Urothelium cell line (cell line): ENCODE measurements at regions not wholly inside any gene's neighbourhood (a gene's known extent, or its start where the extent isn't known, plus 50 kb on each side); places are given as distances from the start of the nearest gene placed in this dataset.
"Not testable (repeated sequence)": the region's sequence is repeated elsewhere in the genome, so short reads cannot be mapped to it uniquely, and the experiment has no call there.

Experiments
- DNase-seq: peaks from one replicate; pipeline ENCODE4 v3.0.0; 2011; ENCODE audit warnings: low spot score, mixed read lengths
- FAIRE-seq: peaks from 2 replicates; lab custom pipeline; 2011; peaks lifted over from hg19 to GRCh38; lab: Jason Lieb, UNC

DNA sequence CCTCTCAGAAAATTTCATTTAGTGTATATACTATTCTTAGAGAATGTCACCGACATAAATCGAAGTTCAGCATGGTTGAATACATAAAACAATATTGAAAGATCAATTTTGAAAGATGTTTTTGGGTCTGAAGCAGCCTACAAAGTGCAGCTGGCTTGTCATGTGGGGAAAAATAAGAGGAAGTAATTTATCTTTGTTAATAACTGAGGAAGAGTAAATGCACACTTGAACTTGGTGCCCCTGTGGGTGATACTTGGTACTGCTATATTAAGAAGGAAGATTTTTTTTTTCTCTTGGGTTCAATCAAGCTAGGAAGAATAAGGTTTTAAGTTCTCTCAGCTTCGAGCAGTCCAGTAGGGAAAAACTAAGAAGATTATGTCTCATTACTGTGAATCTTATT, 661.3 kb downstream of the RPL10L start:
- DNase-seq (no peak), FAIRE-seq (no peak)

GRCh38 chr14:45976001-45976400, 675.6 kb downstream of the RPL10L start:
- DNase-seq, result no peak
- FAIRE-seq, result no peak

- FAIRE-seq, result peak; percentile 68
Observed at GRCh38 chr14:45972416-45972815, 679.2 kb downstream of the RPL10L start.

GRCh38 chr14:45970621-45971020, 681.0 kb downstream of the RPL10L start:
- FAIRE-seq, result no peak
- DNase-seq, result no peak

More at GRCh38 chr14:45972416-45972815, 679.2 kb downstream of the RPL10L start:
- DNase-seq, result no peak

DNA sequence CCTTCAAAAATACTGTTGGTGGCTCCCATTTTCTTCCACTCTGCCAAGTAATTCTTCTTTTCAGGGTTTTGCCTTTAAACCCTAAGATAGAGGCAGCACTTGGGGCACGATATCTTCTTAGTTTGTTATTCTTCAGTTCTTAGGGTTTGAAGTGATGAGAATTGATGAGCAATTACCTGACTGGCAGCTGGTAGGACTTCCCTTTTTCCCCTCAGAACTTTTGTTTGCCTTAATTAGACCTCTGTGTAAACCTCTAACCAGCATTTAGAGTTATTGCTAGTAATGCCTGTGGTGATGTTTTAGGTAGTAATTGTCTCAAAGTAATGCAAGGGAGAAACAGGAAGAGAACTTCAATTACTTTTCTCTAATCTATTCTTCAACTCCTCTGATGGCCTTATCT, 683.5 kb downstream of the RPL10L start:
- FAIRE-seq (no peak), DNase-seq (no peak)

- DNase-seq, result no peak
- FAIRE-seq, result no peak
Observed at GRCh38 chr14:45949479-45949878, 696.5 kb upstream of the MIS18BP1 start.

DNA sequence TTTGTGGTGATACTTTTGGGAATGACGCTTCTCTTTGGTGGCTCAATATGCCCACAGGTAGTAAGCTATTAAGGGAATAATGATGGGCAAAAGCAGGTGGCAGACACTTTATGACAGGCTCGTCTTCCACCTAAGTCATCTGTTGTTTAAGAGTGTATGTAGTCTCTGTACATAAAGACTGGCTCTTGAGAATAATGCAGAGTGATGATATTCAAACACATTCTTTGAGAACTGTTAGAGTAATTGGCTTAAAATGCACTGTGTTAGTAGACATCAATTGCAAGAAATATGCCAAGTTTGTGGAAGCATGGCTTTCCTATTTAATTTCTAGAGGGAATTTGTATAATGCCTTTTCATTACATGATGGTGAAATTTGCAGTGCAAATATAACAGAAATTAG, 694.8 kb upstream of the MIS18BP1 start:
- DNase-seq (no peak), FAIRE-seq (no peak)

- no peak for DNase-seq
- FAIRE-seq, result no peak
Observed at GRCh38 chr14:45946251-45946650, 693.2 kb upstream of the MIS18BP1 start.

DNA sequence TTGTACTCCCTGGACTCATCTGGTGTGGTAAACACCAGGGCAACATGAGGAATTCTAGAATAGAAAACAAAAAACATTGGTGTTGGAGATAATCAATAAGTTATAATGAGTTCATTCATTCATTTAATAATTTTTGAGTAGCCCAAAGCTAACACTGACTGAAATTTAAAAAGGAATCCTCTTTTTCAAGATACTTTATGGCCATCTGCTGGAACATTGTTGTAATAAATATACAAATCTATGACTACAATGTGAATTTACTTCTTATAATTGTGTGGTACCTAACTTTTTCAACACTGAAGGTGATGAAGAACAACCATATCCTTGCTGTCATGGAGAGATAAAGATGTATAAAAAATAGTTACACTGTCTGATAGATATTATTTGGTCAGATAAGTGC, 687.3 kb upstream of the MIS18BP1 start:
- FAIRE-seq (no peak), DNase-seq (no peak)

DNA sequence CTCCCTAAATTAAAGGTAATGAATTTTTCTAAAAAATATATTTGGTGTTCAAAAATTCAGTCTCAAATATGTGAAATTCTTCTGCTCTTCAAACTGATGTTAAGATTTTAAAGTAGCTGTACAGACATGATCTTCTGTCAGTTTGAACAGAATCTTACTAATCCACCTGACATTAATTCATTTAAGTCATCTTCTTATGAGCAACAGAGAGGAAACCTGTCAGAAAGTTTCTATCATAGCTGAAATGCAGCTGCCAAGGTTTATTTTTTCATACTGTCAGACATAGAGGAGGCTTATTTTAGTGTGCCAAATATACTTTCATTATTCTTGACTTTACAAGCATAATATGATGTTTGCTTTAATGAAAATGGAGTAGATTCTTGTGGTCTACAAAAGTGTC, 686.6 kb upstream of the MIS18BP1 start:
- no peak for DNase-seq
- no peak for FAIRE-seq

DNA sequence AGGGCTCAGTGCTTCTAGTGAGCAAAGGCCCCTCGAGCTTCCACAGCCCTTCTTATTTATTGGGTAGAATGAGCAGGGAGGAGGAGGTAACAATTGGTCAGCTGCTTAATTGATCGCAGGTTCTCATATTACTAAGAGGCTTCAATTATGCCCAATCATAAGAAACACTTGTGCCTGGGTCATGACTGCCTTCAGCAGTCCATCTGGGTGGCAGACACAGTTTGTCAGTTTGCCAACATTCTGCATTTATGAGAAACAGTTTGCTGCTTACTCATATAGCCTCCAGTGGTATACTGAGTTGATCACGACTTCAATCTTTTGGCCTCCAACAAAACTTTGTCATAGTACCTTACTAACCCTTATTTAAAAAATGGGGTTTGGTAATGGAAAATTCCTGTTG, 667.0 kb upstream of the MIS18BP1 start:
- DNase-seq, FAIRE-seq: not testable (repeated sequence)

DNA sequence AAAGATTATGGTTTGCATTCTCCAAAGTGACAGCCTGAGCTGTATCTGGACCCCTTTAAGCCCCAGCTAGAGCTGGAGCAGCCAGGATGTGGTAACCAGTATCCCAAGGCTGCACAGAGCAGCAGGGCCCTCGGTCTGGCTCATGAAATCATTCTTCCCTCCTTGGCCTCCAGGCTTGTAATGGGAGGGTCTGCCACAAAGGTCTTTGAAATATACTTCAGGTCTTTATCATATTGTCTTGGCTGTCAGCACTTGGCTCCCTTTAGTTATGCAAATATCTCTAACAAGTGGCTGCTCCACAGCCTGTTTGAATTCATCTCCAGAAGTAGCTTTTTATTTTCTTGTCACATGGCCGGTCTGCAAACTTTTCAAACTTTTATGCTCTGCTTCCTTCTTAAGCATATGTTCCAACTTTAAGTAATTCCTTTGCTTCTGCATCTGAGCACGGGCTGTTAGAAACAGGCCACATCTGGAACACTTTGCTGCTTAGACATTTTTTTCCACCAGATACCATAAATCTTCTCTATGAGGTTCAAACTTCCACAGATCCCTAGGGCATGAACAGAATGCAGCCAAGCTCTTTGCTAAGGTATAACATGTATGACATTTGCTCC, 663.4 kb upstream of the MIS18BP1 start:
- DNase-seq, result no peak
- no peak for FAIRE-seq

DNA sequence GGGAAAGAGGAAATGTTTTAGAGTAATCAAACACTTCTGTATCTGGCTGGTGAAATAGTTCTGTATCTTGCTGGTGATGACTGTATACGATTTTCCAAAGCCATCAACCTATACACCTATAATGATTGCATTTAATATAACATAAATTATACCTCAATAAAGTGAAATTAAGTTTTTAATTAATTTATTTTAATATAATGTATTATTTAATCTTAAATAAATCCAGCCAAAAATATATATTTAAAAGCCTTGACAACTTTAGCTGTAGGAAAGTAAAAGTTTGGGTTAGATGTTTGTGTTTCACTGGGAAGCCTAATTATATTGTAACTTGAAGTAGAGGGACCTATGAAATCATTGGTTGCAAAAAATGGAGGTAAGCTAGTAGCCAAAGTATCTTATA, 654.8 kb upstream of the MIS18BP1 start:
- DNase-seq (no peak), FAIRE-seq (no peak)

GRCh38 chr14:45906257-45906656, 653.3 kb upstream of the MIS18BP1 start:
- DNase-seq (no peak), FAIRE-seq (no peak)

DNA sequence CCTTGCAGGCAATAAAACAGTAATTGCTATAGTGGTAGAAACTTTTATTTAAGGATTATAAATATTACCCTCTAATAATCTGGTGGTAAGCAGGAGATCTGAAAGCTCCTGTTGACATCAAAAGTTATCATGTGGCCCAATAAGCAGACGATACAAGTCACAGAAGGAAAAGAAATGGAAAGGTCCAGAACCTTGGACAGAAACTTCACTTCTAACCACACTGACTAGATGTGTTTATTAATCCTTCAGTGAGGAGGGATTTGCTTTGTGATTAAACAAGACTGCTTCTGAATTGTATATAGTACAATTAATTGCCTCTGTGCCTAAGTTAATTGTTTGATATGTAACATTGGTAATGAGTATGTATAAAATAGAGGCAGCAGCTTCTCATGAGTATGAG, 652.7 kb upstream of the MIS18BP1 start:
- FAIRE-seq (peak; percentile 17), DNase-seq (no peak)

DNA sequence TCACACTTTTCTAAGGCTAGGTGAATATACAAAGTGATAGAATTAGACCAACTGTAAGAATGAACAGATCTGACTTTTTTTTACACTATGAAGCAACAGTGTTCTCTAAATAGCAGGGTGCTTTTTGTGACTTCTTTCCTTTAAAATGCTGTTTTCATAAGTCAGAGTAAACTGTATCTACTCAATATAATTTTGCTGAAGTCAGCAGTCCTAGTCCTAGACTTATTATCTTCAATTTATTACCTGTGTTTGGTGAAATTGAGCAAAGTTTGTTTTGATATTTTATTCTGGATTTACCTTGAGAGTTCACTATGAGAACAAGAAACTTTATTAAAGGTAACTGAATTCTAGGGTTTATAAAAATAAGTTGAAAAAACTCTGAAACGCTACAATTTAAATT, 651.3 kb upstream of the MIS18BP1 start:
- no peak for FAIRE-seq
- DNase-seq, result no peak

GRCh38 chr14:45902241-45902640, 649.2 kb upstream of the MIS18BP1 start:
- DNase-seq (no peak), FAIRE-seq (no peak)

DNA sequence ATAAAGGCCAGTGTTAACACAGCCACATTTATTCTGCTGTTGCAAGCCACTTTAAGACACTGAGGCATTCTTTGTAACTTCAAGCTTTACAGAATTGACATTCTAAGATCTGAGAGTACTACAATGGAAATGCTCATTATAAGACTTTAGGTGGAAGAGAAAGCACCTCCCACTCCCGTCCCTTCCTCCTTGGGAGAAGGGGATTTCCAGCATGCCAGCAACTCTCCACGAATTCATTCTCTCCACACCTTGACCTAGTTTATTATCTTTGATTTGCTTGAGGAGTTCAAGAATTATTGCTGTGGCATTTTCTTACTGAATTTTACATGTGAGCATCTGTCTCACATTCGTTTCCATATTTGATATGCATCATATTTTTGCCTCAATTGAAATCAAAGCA, 644.4 kb upstream of the MIS18BP1 start:
- no peak for FAIRE-seq

DNA sequence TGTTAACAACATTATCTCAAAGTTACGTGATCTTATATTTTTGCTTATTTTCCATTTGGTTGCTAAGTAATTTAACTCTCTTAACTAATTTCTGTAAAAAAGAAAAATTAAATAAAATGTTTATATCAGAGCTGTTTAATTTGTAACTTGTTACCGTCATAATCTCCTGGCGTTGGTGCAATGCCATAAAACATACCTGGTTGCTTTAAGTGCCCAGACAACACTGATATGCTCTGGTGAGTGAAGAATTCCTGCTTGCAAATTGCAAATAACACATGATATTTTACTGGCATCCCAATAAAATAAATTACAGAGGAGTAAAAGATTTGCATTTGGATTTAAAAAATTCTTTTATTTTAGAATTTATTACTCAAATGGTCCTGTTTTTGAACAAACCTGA, 640.1 kb upstream of the MIS18BP1 start:
- DNase-seq (no peak), FAIRE-seq (no peak)

More for the DNA sequence above, 644.4 kb upstream of the MIS18BP1 start:
- no peak for DNase-seq

DNA sequence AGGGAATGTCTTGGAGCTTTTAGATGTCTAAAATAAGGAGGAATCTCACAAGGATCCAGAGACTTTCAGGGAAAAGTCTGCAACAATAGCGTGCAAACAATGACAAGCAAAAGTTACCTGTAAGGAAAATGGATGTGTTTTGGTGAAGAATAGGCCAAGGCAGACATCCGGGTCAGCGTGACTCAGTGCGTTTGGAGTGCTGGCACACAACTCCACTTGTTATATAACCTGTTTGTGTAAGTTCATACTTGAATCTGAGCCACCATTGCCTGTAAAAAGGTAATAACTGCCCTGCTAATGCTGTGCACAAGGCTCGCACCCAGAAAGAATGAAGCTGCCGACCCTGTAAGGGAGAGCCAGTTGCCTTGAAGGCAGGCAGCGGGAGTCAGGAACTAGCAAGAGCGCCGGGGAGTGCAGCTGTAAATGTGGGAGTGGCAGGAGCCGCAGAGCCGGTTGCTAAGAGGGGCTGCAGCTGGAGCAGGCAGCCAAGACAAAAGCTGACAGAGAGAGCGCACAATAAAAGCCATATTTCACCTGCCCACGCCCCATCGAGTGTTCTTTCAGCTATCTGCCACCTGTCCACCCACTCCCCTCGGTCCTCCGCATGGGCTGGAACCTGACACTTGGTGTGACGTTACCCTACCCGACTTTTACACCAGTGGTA, 638.5 kb upstream of the MIS18BP1 start:
- peak; percentile 94 for FAIRE-seq
- DNase-seq, result peak; percentile 32

- FAIRE-seq, DNase-seq: not testable (repeated sequence)
Observed at GRCh38 chr14:45888766-45889285, 635.8 kb upstream of the MIS18BP1 start.

- no peak for FAIRE-seq
- DNase-seq, result no peak
Observed at GRCh38 chr14:45877981-45878380, 625.0 kb upstream of the MIS18BP1 start.
